DMS153 treated with DMSO at 0.1 percent for 48 hours (cell line): ENCODE measurements at regions not wholly inside any gene's neighbourhood (a gene's known extent, or its start where the extent isn't known, plus 50 kb on each side); places are given as distances from the start of the nearest gene placed in this dataset.
"Not testable (repeated sequence)": the region's sequence is repeated elsewhere in the genome, so short reads cannot be mapped to it uniquely, and the experiment has no call there.

Experiments used
- DNase-seq: peaks from one replicate; lab custom pipeline; 2025; ENCODE audit not compliant: unreplicated experiment; lab: John Stamatoyannopoulos, UW

GRCh38 chr4:187839765-187840164 is 155.8 kb upstream of the ZFP42 start:
- no peak for DNase-seq

DNA sequence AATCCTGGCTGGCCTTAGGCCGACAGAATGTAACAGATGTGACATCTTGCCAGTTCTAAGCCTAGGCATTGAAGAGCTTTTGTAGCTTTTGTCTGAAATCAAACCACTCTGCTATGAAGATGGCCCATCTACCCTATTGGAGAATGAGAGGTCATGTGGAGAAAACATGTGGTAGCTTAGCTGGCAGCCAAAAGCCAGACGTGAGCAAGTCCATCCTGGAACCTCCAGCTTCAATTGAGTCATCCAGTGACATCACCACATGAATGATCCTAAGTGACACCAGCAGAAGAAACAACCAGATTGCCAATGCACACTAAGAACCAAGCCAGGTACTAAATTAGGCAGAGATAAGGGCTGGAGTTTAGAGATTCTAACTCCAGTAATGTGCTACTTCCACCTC is 154.8 kb upstream of the ZFP42 start:
- no peak for DNase-seq

DNA sequence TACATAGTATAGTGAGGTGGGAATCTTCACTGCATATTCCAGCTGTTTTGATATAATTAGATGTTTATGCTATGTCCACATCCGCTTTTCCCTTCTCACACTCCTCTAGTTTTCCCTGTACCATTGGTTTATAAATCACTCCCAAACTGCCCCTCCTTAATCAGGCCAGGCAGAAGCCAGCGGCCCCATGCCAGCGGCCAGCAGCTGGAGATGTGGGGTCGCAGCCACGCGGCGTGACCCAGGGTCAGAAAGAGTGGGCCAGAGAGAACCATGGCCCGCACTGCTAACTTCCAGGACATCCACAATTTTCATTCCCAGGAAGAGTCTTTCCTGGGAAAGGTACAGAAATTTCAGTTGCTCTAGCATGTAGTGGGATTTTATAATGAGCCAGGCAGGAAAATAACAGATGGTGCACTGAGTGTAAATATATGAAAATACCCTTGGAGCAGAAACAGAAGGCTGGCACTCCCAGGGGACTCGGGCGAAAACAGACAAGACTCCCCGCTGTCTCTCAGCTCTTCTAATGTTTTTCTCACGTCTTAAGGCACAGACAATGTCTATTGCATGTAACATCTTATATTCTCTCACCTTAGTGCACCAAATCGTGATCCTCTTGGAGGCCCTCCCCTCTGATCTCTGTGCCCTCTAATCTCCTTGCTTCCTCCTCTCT is 145.9 kb upstream of the ZFP42 start:
- DNase-seq = no peak

GRCh38 chr4:187865914-187866313 is 129.7 kb upstream of the ZFP42 start:
- DNase-seq = no peak

DNA sequence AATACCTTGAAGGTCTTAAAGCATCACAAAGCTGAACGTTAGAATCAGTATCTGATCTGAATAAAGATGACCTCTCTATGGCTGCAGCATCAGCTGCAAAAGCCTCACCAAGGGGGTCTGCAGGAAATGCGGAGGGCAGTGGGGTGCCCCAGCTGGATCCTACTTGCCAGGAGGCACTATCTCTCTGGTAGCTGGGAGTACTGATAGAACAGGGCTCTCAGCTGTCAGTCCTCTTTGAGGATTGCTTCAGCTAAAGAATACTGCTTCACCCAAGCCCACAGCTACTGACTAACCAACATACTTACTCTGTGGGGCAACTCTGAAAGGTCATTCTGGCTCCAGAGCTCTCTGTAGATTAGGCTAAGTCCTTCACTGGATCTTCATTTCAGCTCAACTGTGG is 112.5 kb upstream of the ZFP42 start:
- no peak for DNase-seq

- DNase-seq = no peak
Observed at GRCh38 chr4:187883836-187884475, 111.6 kb upstream of the ZFP42 start.

DNA sequence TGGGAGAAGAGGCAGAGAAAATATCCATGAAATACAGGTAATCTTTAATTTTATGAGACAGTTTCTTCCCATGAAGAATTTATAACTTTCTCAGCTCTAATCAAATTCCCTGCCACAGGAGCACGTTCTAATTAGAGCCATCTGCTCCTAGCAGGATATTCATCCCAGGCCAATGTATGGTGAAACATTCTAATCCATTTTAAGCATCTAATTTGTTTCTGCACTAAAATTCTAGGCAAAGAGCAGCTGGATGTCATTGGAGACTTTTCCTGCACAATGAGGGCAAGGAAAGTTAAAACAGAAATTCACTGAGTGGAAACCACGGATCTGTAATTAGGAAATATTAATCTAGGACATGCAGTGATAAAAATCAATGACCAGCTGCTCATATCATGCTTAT is 107.7 kb upstream of the ZFP42 start:
- DNase-seq = no peak

DNA sequence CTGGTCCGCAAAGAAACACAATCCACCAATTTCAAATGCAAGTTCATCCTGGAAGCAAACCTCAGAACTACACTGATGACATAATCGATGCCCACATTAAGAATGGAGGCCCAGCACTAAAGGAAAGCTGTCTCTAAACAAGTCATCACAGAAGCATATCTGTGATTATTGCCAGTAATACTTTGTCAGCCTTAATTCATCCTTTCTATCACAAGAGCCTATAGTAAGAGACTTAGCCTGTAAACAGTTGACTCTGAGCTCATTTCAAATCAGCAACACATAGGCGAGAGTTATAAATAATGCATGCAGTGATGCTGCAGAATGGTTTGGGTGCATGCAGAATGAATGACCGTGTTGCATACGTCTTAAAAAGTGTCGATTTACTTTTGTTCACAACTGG is 105.9 kb upstream of the ZFP42 start:
- no peak for DNase-seq

- no peak for DNase-seq
Observed at GRCh38 chr4:187893418-187893817, 102.2 kb upstream of the ZFP42 start.

DNA sequence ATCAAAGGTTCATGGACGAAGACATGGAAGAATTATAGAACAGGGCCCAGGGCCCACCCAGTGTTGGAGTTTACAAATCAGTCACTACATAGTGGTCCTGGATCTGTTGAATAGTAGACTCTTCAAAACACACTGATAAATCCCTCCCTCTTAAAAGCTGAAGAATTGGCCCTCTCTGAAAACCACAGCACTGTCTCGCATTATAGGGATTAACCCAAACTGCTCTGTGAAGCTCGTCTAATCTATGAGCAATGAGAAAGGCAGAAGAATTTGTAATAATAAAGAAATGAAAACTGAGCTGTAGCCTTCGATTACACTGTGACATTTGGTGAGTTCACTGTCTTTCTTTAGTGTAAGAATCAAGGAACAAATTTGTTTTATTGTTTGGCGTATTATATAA is 92.5 kb upstream of the ZFP42 start:
- no peak for DNase-seq

- DNase-seq = no peak
Observed at GRCh38 chr4:187903700-187904099, 91.9 kb upstream of the ZFP42 start.

DNA sequence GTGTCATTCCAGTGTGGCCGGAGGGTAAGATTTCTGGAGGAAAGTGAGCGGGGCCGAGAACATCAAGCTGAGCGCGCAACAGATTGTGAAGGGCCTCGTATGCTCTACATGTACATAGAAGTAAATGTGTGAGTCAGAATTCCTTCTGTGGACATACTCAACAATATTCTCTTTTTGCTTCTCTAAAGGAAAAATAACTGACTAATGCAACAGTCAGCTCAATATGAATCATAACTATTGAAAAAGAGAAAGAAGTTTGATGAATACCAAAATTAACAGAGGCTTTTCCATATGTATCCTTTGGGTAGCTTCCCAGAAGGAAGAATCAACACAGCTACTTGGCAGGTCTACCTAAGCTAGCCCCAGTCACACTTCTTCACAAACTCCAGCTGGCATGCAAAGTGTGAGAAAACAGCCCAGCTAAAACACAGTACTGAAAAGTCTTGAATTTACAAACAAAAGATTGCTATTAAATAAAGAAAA is 87.5 kb upstream of the ZFP42 start:
- no peak for DNase-seq

- no peak for DNase-seq
Observed at GRCh38 chr4:187908731-187909130, 86.8 kb upstream of the ZFP42 start.

- no peak for DNase-seq
Observed at GRCh38 chr4:187910741-187911140, 84.8 kb upstream of the ZFP42 start.

- DNase-seq = not testable (repeated sequence)
Observed at GRCh38 chr4:187915406-187915805, 80.2 kb upstream of the ZFP42 start.

DNA sequence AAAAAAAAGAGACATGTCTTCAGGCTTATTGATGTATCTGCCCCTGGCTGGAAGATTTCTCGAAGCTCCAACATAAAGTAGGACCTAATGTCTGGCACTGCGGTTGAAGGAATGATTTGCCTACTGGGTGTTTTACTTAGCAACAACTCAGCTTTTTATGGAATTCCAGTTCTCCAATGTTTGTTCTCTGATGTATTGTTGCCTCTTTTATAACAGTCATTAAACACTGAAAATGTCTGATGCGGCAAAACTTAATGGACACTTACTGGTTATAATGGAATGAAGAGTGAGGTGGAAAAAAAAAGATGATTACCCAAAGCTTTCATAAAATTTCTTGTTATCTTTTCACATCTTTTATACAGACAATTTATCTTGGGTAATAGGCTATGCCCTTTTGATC is 75.6 kb upstream of the ZFP42 start:
- no peak for DNase-seq

DNA sequence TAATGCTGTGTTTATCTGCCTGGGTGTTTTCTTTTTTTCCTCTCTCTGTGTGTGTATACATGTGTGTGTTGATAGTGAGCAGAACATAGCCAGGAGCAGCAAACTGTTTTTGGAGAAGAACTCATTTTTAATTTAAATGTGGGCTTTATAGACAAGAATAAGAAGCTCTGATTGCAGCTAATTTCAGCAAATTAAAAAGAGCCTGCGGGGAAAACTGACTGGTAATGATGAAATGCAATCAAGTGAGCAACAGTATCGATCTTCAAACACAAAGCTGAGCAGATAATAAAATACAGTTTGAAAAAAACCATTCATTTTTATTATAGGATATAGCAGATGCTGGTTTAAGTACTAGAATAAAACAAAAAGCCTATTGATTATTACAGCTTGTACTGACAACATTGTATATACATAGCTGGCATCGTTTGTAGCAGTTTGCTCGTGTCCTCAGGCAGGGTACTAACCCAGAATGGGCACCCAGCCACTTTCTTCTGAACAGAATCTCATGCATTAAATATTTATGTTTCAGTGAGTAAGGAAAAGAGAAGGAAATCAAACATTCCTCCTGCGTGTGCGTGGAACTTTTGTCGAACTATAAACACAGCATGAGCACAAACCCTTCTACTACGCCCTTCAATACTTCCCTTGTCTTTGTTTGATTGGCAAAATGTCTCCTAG is 73.5 kb upstream of the ZFP42 start:
- DNase-seq = no peak

- DNase-seq = no peak
Observed at GRCh38 chr4:187929024-187929423, 66.5 kb upstream of the ZFP42 start.

DNA sequence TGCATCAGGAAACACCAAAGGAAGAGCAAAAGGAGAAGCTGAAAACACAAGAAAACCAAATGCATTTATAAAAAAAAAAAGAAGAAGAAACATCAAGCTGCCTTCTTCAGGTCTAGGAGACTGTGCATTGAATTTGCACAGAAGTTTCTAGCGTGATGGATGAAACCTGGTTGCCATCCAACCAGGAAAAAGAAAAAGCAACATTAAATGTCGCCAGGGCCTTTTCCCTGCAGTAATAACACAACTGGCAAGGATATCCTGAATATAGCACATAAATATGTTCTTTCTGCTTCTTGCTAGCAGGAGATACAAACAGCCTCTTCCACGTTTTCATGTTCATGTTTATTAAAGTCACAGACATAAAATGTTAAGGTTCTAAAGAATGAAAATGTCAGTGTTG is 60.8 kb upstream of the ZFP42 start:
- DNase-seq = no peak

DNA sequence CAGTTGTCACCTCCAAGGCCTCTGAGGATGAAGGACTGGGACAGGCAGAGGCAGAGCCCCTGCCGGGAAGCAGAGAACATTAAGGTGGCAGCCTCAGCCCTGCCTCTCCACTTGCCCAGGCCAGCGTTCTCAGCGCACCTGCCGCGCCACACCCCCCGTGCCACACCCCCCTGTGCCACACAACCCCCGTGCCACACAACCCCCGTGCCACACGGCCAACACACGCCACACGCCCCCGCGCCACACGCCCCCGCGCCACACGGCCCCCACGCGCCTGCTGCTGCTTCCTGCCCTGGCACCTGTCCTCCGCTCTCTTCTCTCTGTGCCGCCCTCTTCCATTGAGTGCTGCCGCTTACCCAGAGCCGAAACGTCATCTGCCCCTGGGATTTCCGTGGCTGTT is 58.0 kb upstream of the ZFP42 start:
- DNase-seq = no peak

- no peak for DNase-seq
Observed at GRCh38 chr4:187940299-187940698, 55.3 kb upstream of the ZFP42 start.

- no peak for DNase-seq
Observed at GRCh38 chr4:187942968-187943367, 52.6 kb upstream of the ZFP42 start.
